PC-3 (cell line): ENCODE measurements at regions not wholly inside any gene's neighbourhood (a gene's known extent, or its start where the extent isn't known, plus 50 kb on each side); places are given as distances from the start of the nearest gene placed in this dataset.

Experiments
- ATAC-seq: fragments of 200-7000 bp; cut with Tn5 transposase; 2 replicates; pipeline ENCODE4 v1.9.1; 2020; ENCODE audit warnings: mild to moderate bottlenecking, moderate library complexity
- BruUV-seq: library from RNA; stranded (reverse); fragments of 400-500 nt; replicated peaks from 2 replicates; lab custom pipeline; 2021; lab: Mats Ljungman, UMichigan
- CTCF ChIA-PET: fragments of 300-600 bp; sonication (Branson Sonifier 250); formaldehyde crosslinking; loops from one replicate; lab custom pipeline; 2022; ENCODE audit warnings: antibody characterized with exemption; lab: Charles Lee
- POLR2A ChIA-PET: fragments of 300-600 bp; sonication (Branson Sonifier 250); formaldehyde crosslinking; loops from one replicate; lab custom pipeline; 2022; ENCODE audit warnings: antibody characterized with exemption; ENCODE audit not compliant: unreplicated experiment; lab: Charles Lee
- DNase-seq: peaks from one replicate; pipeline ENCODE4 v3.0.0-alpha.2; 2015
- H2AFZ ChIP-seq: fragments of 300-600 bp; sonication (generic); 2 replicates; pipeline ENCODE4 v1.6.0; 2016; ENCODE audit warnings: antibody characterized with exemption, low read length
- H3F3A ChIP-seq: fragments of 300-600 bp; sonication (generic); one replicate; pipeline ENCODE4 v1.6.0; 2017; ENCODE audit warnings: antibody characterized with exemption, low read length, control low read depth, mild to moderate bottlenecking; ENCODE audit not compliant: unreplicated experiment
- H3K27ac ChIP-seq: fragments of 300-600 bp; sonication (generic); 2 replicates; pipeline ENCODE4 v1.5.1; 2016; ENCODE audit warnings: mild to moderate bottlenecking, low read length
- H3K27me3 ChIP-seq: fragments of 300-600 bp; sonication (generic); 2 replicates; pipeline ENCODE4 v1.6.1; 2016; ENCODE audit warnings: low read length, mixed read lengths
- H3K36me3 ChIP-seq: fragments of 300-600 bp; sonication (generic); 2 replicates; pipeline ENCODE4 v1.6.1; 2016; ENCODE audit warnings: low read depth, mixed run types, low read length, mixed read lengths
- H3K4me1 ChIP-seq: fragments of 300-600 bp; sonication (generic); 2 replicates; pipeline ENCODE4 v1.5.1; 2016; ENCODE audit warnings: low read length; ENCODE audit not compliant: insufficient read depth
- H3K4me2 ChIP-seq: fragments of 300-600 bp; sonication (generic); 2 replicates; pipeline ENCODE4 v1.6.0; 2016; ENCODE audit warnings: low read length
- H3K4me3 ChIP-seq: fragments of 300-600 bp; sonication (generic); 2 replicates; pipeline ENCODE4 v1.5.1; 2016; ENCODE audit warnings: mild to moderate bottlenecking, low read length, mixed read lengths
- H3K79me2 ChIP-seq: fragments of 300-600 bp; sonication (generic); 2 replicates; pipeline ENCODE4 v1.6.1; 2017; ENCODE audit warnings: low read length, mixed read lengths
- H3K9ac ChIP-seq: fragments of 300-600 bp; sonication (generic); 2 replicates; pipeline ENCODE4 v1.6.0; 2016; ENCODE audit warnings: mild to moderate bottlenecking, low read length
- H3K9me2 ChIP-seq: fragments of 300-600 bp; sonication (generic); replicated peaks from 2 replicates; pipeline ENCODE4 v1.6.1; 2016; ENCODE audit warnings: mixed run types, low read length, mixed read lengths
- H3K9me3 ChIP-seq: fragments of 300-600 bp; sonication (generic); 2 replicates; pipeline ENCODE4 v1.6.1; 2016; ENCODE audit warnings: low read length, mixed read lengths
- H4K20me1 ChIP-seq: fragments of 300-600 bp; sonication (generic); 2 replicates; pipeline ENCODE4 v1.6.1; 2016; ENCODE audit warnings: low read length, mixed read lengths
- CTCF ChIP-seq: fragments of 300-600 bp; sonication (generic); conservative IDR thresholded peaks from 2 replicates; pipeline ENCODE4 v1.5.1; 2017; ENCODE audit warnings: antibody characterized with exemption, low read depth, mild to moderate bottlenecking, low read length
- EZH2 ChIP-seq: fragments of 300-600 bp; sonication (generic); IDR thresholded peaks from one replicate; pipeline ENCODE4 v1.6.1; 2017; ENCODE audit warnings: antibody characterized with exemption, mild to moderate bottlenecking, low read length; ENCODE audit not compliant: unreplicated experiment
- EZH2phosphoT487 ChIP-seq: fragments of 300-600 bp; sonication (generic); IDR thresholded peaks from 2 replicates; pipeline ENCODE4 v1.6.1; 2018; ENCODE audit warnings: mild to moderate bottlenecking, antibody characterized with exemption, low read length, borderline replicate concordance
- intact Hi-C: fragments of 100-400 bp; cut with micrococcal nuclease; formaldehyde crosslinking; loops from 2 replicates; pipeline ENCODE4 v1.9.0; 2023

- Histone ChIP-seq H3K9ac (no peak overlapping the region), H4K20me1 (no peaks in the 10 kb centered on the region), H3F3A (no peaks in the 10 kb centered on the region), H3K4me3 (no peak overlapping the region), H3K4me2 (no peak overlapping the region), H3K27ac (no peak overlapping the region), H3K9me2 (no peaks in the 10 kb centered on the region), H3K27me3 (0 out of 2 replicates have a peak, but pooled peaks cover 6% of the 10 kb centered on the region), H3K36me3 (no peaks in the 10 kb centered on the region), H3K9me3 (no peaks in the 10 kb centered on the region), H2AFZ (no peak overlapping the region), H3K4me1 (no peaks in the 10 kb centered on the region), H3K79me2 (no peaks in the 10 kb centered on the region)
- no TSS peak for BruUV-seq
- TF ChIP-seq EZH2: no peak
- TF ChIP-seq EZH2phosphoT487: no peak
- no peak for TF ChIP-seq CTCF
- CTCF ChIA-PET: no interaction called here
- ATAC-seq (no peak), DNase-seq (no peak)
- POLR2A ChIA-PET: no interaction called here
- intact Hi-C loops: no loop called here
These were observed 65.1 kb upstream of the KDM8 start for GRCh38 chr16:27138257-27138656.

- no peaks in the 10 kb centered on the region for H3F3A ChIP-seq
These were observed 57.7 kb upstream of the KDM8 start for GRCh38 chr16:27145630-27146029.

More at GRCh38 chr16:27145630-27146029, 57.7 kb upstream of the KDM8 start:
- BruUV-seq: no TSS peak
- ATAC-seq (no peak), DNase-seq (no peak)
- TF ChIP-seq CTCF (no peak), EZH2 (no peak), EZH2phosphoT487 (no peak)
- Histone ChIP-seq H4K20me1 (no peaks in the 10 kb centered on the region), H3K79me2 (no peaks in the 10 kb centered on the region), H3K4me1 (no peaks in the 10 kb centered on the region), H3K9me3 (no peaks in the 10 kb centered on the region), H3K27me3 (peaks cover 3% of the 10 kb centered on the region; the same call in 1 of the 2 replicates), H3K36me3 (no peaks in the 10 kb centered on the region), H3K4me2 (no peak overlapping the region), H2AFZ (no peak overlapping the region), H3K4me3 (no peak overlapping the region), H3K9me2 (no peaks in the 10 kb centered on the region), H3K27ac (no peak overlapping the region), H3K9ac (no peak overlapping the region)
- intact Hi-C loops: no loop called here
- ChIA-PET CTCF (no interaction called here), POLR2A (no interaction called here)
